A673 (cell line): ENCODE measurements at regions not wholly inside any gene's neighbourhood (a gene's known extent, or its start where the extent isn't known, plus 50 kb on each side); places are given as distances from the start of the nearest gene placed in this dataset.

ENCODE experiments used
- EZH2 ChIP-seq: fragments of 200-600 bp; sonication (generic); IDR thresholded peaks from 2 replicates; pipeline ENCODE4 v1.6.1; 2017; ENCODE audit warnings: borderline replicate concordance, low read depth, mild to moderate bottlenecking, mixed read lengths, antibody characterized with exemption, low read length; ENCODE audit not compliant: poor library complexity, severe bottlenecking
- TF ChIP-seq, protein P1 (sequence below): fragments of 300-800, 200-600 bp; sonication (generic); conservative IDR thresholded peaks from 2 replicates; pipeline ENCODE4 v1.5.1; 2017; ENCODE audit warnings: low read depth, mild to moderate bottlenecking, antibody characterized with exemption, low read length, moderate library complexity, mixed read lengths

DNA sequence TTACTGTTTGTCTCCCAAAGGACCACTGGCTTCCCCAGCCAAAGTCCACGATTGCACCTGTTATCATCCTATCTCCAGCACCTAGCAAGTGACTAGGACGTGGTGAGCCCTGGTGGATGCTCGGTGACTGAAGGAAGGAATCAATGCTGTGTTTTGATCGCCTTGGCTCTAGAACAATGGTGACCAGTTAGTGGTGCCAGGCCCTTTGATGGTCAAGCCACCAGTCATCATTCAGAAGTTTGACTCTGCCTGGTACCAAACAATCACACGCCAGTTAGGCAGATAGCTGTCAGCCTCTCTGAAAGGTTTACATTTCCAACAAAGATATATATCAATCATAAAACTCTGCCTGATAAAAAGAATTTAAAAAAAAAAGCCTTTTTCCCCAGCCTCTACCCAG is 244.1 kb downstream of the SH3BP4 start:
- TF ChIP-seq, protein P1, sequence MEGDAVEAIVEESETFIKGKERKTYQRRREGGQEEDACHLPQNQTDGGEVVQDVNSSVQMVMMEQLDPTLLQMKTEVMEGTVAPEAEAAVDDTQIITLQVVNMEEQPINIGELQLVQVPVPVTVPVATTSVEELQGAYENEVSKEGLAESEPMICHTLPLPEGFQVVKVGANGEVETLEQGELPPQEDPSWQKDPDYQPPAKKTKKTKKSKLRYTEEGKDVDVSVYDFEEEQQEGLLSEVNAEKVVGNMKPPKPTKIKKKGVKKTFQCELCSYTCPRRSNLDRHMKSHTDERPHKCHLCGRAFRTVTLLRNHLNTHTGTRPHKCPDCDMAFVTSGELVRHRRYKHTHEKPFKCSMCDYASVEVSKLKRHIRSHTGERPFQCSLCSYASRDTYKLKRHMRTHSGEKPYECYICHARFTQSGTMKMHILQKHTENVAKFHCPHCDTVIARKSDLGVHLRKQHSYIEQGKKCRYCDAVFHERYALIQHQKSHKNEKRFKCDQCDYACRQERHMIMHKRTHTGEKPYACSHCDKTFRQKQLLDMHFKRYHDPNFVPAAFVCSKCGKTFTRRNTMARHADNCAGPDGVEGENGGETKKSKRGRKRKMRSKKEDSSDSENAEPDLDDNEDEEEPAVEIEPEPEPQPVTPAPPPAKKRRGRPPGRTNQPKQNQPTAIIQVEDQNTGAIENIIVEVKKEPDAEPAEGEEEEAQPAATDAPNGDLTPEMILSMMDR: no peak
- no peak for TF ChIP-seq EZH2
